NCI-H69 (cell line): ENCODE measurements at regions not wholly inside any gene's neighbourhood (a gene's known extent, or its start where the extent isn't known, plus 50 kb on each side); places are given as distances from the start of the nearest gene placed in this dataset.

Experiments used
- DNase-seq: peaks from one replicate; lab custom pipeline; 2025; lab: John Stamatoyannopoulos, UW

GRCh38 chr3:152054315-152054714 lies 180.9 kb downstream of the SUCNR1 start:
- DNase-seq: no peak

DNA sequence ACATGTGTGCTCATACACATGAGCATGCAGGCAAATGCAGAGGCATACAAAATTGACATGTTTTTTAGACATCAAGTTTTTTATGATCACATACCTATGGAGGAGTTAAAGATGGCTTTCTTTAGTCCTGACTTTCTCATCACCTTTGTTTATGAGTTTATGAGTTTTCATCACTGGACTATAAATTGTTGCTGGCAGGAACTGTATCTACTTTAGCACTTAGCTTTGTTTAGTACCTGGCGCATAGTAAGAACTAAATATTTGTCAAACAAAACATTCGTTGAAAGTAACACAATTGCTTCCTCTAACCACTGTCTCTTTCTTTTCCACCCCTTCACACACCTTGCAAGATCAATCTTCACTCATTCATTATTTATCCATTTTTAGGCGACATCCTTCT lies 182.6 kb downstream of the SUCNR1 start:
- no peak for DNase-seq

DNA sequence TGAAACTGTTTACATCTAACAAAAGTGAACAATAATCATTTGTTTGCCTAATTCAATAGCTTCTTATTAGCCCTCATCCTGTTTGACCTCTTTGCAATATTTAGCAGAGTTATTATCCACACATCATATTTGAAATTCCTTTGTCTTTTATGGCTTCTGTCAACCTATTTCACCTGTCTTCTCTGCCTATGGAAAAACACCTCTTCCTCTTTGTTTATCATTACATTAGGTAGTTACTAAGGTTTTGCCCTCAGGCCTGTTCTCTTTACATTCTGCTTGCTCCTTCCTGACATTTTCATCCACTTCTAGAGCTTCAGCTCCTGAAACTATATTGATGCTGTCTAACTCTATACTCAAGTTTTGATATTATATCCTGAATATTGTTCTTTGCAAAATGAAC lies 183.0 kb downstream of the SUCNR1 start:
- peak; percentile 59 for DNase-seq

GRCh38 chr3:152056987-152057386 lies 183.5 kb downstream of the SUCNR1 start:
- DNase-seq: peak; percentile 19

DNA sequence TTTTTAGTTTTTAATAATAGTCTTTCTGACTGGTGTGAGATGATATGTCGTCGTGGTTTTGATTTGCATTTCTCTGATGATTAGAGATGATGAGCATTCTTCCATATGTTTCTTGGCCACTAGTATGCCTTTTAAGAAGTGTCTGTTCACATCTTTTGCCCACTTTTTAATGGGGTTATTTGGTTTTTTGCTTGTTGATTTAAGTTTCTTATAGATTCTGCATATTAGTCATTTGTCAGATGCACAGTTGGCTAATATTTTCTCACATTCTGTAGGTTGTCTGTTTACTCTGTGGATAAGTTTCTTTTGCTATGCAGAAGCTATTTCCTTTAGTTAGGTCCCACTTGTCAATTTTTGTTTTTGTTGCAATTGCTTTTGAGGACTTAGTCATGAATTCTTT lies 185.4 kb downstream of the SUCNR1 start:
- DNase-seq: no peak

DNA sequence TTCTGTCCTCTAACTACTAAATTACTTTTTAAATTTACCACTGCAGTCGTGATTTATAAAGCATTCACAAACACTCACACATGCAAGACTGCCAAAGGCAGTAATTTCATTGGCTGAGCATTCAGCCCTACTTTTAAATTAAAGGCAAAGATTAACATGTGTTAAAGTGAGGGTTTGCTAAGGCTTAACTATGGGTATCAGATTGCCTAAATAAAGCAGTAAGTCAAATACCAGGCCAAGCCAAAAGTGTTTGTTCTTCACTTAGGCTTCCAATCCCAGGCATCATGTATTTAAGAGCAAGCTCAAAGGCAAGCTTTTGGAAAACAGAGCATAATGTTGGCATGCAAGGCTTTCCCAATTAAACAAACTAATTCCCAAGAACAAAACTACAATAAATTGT lies 187.3 kb downstream of the SUCNR1 start:
- DNase-seq: peak; percentile 85

DNA sequence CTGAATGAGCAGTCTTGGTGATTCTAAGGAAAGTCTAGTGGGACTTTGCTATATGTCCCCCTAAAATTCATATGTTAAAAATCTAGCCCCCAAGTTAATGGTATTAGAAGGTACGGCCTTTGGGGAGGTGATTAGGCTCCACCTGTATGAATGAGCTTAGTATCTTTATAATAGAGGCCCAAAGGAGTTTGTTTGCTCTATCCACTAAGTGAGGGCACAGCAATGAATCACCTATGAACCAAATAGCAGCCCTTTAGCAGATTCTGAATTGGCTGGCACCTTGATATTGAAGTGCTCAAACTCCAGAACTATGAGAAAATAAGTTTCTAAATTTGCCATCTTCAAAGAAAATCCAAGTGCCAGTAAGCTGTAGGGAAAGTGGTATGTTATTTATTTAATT lies 187.9 kb downstream of the SUCNR1 start:
- peak; percentile 53 for DNase-seq

DNA sequence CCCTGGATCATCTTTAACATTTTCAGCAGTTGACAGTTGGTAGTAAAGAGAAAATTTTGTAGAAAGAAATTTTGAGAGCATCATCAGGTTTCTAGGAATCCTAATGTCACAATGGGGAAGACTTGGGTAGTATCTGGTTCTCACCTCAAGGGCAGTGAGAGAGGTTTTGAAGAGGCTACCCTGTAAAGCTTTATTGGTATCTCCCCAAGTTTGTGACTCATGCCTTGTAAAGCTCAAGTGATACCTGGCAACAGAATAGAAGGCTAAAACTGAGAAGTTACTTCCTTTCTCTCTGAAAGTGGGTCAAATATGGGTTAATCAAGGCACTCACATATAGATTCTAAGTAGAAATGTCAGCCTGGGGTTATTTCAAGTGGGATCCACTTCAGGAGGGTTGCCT lies 196.4 kb downstream of the SUCNR1 start:
- DNase-seq: no peak

- no peak for DNase-seq
Observed at GRCh38 chr3:152071315-152071714, 197.4 kb upstream of the MBNL1 start.

GRCh38 chr3:152071924-152072323 lies 196.8 kb upstream of the MBNL1 start:
- peak; percentile 54 for DNase-seq

GRCh38 chr3:152073267-152073666 lies 195.5 kb upstream of the MBNL1 start:
- DNase-seq: peak; percentile 23

DNA sequence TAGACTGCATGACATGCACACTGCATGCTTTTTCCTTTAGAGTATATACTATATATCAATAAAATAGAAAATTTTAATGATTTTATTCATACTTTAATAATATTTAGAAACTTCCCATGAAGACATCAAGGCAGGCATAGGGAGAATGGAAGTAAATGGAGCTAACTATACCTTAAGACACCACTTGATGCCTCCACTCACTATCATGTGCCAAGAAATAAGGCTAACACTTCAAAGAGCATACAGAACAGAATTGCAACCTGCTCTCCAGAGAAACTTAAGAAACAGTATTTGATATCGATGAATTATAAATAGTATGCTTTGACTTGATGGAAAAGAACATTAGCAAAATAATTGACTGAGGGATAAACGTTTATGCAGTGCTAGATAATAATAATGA lies 192.6 kb upstream of the MBNL1 start:
- DNase-seq: no peak

GRCh38 chr3:152079980-152080379 lies 188.7 kb upstream of the MBNL1 start:
- no peak for DNase-seq

- DNase-seq: peak; percentile 92
Observed at GRCh38 chr3:152083135-152083534, 185.6 kb upstream of the MBNL1 start.

GRCh38 chr3:152084441-152085158 lies 184.1 kb upstream of the MBNL1 start:
- DNase-seq: peak; percentile 59

DNA sequence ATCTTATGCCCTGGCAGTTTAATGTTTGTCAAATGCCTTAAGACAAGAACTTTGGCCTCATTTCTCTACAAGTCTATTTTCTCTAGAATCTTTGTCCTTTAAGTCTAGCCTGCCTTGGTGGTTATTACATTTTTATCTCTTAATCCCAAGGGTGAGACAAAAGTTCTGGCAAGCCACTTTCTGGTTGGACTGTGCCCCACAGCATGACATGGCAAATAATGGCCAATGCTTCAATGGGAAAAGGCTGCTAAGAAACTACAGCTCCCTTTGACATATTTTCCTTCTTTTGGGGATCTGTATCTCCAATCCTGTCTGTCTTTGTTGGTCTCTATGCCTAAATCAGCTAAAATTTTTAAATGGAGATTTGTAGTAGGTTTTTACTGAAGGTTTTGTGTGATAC lies 181.6 kb upstream of the MBNL1 start:
- DNase-seq: no peak

- DNase-seq: no peak
Observed at GRCh38 chr3:152089528-152089927, 179.2 kb upstream of the MBNL1 start.

DNA sequence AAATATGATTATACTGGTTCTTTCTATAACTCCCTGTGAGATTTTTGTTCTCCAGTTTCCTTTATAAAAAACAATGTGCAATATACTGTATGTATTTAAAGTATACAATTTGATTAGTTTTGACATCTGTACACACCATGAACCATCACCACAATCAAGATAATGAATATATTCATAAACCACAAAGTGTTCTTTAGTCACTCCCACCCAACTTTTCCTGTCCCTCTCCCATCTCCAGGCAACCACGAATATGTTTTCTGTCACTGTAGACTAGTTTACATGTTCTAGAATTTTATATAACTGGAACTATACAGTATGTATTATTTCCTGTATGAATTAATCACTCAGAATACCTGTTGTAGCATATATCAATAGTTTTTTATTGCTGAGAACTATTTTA lies 177.0 kb upstream of the MBNL1 start:
- DNase-seq: no peak

DNA sequence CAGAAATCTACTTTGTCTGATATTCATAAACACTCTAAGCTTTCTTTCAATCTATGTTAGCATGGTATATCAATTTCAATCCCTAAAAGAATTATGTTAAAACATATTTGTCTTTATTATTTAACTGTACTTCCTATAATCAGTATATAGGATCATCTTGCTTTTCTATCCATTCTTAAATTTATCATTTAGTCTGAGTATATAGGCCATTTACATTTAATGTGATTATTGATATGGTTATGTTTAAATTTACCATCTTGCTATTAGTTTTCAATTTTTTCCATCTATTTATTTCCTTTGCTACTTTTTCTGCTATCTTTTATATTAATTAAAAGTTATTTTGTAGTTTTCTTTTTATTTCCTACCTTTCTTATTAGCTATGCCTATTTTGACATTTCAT lies 174.8 kb upstream of the MBNL1 start:
- no peak for DNase-seq

- DNase-seq: no peak
Observed at GRCh38 chr3:152094406-152094805, 174.3 kb upstream of the MBNL1 start.

DNA sequence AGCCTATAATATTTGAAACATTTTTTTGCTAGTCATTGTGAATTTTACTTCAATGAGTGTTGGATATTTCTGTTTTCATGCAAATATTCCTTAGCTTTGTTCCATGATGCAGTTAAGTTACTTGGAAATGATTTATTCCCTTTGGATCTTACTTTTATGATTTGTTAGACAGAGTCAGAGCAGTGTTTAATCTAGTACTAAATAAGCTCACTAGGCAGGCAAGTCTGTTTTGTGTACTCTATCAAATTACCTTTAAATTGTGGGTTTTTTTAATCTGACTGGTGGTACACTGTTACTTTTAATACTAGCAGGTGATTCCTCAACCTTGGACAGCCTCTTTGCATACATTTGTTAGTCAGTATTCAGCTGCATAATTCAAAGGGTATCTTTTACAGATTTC lies 173.3 kb upstream of the MBNL1 start:
- DNase-seq: no peak

DNA sequence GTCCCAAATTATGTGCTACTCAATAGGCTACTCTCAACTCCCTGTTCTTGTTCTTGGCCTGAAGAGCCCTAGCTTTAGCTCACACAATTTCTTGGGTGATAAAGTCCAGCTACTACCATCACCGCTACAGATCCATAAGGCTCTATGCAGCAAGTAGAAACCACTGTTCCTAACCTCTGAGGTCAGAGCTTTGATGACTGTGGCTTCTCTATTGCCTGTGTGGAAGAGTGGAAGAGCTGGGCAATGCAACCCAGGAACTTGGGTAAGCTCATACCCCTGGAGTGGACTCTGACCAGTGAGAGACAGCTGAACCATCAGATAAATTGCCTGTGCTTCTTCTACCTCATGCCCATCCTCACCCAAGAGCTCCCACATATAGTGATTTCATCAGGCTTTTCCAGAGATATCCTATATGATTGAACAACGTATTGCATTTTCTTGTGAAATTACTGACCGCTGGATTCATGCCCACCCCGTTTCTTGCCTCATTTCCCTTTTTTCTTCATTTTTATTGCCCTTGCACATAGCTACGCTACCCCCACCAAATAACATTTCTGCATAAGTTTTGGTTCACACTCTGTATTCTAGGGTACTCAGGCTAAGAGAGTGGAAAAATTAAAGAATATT lies 172.3 kb upstream of the MBNL1 start:
- no peak for DNase-seq

- DNase-seq: no peak
Observed at GRCh38 chr3:152097120-152097519, 171.6 kb upstream of the MBNL1 start.

DNA sequence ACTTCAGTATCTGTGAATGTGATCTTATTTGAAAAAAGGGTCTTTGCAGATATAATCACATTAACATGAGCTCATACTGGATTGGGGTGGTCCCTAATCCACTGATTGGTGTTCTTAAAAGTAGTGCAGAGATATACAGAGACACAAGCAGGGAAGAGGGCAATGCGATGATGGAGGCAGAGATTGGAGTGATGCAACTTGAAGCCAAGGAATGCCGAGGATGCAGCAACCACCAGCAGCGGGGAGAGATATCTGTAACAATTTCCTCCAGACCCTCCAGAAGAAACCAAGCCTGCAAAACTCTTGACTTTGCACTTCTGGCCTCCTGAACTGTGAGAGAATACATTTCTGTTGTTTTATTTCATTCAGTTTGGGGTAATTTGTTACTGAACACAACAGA lies 171.0 kb upstream of the MBNL1 start:
- DNase-seq: no peak
